ENCODE measurements at regions not wholly inside any gene's neighbourhood (a gene's known extent, or its start where the extent isn't known, plus 50 kb on each side); places are given as distances from the start of the nearest gene placed in this dataset.

DNA sequence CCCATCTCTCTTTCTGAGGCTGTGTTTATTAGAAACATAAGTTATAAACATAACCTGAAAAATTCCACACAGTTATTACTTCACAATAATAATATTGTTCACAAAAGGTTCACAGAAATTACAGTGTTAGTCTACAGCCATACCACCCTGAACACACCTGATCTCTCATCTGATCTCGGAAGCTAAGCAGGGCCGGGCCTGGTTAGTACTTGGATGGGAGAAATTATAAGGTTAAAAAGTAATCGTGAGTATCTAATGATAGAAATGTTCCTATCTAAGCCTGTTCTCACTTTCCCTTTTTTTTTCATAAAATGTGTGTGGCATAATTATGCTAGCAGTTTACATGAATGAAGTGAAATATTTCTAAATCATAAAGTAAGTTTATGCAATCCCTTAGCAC is 647.8 kb downstream of the TBC1D32 start:
- DNase-seq (ENCODE audit: low spot score) (no peak), ATAC-seq (no peak)
- no peak for TF ChIP-seq FOXK1 (CRISPR knock-in tag; IDR thresholded peaks at IDR 0.05)
- no peak for TF ChIP-seq SOX15 (CRISPR knock-in tag; IDR thresholded peaks at IDR 0.05)
- TF ChIP-seq SMAD3 (CRISPR knock-in tag; IDR thresholded peaks at IDR 0.05; ENCODE audit: borderline replicate concordance) = no peak
- TF ChIP-seq, protein P1, sequence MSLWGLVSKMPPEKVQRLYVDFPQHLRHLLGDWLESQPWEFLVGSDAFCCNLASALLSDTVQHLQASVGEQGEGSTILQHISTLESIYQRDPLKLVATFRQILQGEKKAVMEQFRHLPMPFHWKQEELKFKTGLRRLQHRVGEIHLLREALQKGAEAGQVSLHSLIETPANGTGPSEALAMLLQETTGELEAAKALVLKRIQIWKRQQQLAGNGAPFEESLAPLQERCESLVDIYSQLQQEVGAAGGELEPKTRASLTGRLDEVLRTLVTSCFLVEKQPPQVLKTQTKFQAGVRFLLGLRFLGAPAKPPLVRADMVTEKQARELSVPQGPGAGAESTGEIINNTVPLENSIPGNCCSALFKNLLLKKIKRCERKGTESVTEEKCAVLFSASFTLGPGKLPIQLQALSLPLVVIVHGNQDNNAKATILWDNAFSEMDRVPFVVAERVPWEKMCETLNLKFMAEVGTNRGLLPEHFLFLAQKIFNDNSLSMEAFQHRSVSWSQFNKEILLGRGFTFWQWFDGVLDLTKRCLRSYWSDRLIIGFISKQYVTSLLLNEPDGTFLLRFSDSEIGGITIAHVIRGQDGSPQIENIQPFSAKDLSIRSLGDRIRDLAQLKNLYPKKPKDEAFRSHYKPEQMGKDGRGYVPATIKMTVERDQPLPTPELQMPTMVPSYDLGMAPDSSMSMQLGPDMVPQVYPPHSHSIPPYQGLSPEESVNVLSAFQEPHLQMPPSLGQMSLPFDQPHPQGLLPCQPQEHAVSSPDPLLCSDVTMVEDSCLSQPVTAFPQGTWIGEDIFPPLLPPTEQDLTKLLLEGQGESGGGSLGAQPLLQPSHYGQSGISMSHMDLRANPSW (CRISPR knock-in tag; conservative IDR thresholded peaks at IDR 0.05; ENCODE audit: low read depth) = no peak
- no peak for TF ChIP-seq ZNF423 (CRISPR knock-in tag; IDR thresholded peaks at IDR 0.05)
- TF ChIP-seq FOXJ3 (CRISPR knock-in tag; IDR thresholded peaks at IDR 0.05; ENCODE audit: borderline replicate concordance) = no peak
- TF ChIP-seq ZNF138 (CRISPR knock-in tag; conservative IDR thresholded peaks at IDR 0.05) = no peak
- TF ChIP-seq, protein P2, sequence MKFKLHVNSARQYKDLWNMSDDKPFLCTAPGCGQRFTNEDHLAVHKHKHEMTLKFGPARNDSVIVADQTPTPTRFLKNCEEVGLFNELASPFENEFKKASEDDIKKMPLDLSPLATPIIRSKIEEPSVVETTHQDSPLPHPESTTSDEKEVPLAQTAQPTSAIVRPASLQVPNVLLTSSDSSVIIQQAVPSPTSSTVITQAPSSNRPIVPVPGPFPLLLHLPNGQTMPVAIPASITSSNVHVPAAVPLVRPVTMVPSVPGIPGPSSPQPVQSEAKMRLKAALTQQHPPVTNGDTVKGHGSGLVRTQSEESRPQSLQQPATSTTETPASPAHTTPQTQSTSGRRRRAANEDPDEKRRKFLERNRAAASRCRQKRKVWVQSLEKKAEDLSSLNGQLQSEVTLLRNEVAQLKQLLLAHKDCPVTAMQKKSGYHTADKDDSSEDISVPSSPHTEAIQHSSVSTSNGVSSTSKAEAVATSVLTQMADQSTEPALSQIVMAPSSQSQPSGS (CRISPR knock-in tag; IDR thresholded peaks at IDR 0.05; ENCODE audit: borderline replicate concordance, low read depth) = no peak
- TF ChIP-seq, protein P3, sequence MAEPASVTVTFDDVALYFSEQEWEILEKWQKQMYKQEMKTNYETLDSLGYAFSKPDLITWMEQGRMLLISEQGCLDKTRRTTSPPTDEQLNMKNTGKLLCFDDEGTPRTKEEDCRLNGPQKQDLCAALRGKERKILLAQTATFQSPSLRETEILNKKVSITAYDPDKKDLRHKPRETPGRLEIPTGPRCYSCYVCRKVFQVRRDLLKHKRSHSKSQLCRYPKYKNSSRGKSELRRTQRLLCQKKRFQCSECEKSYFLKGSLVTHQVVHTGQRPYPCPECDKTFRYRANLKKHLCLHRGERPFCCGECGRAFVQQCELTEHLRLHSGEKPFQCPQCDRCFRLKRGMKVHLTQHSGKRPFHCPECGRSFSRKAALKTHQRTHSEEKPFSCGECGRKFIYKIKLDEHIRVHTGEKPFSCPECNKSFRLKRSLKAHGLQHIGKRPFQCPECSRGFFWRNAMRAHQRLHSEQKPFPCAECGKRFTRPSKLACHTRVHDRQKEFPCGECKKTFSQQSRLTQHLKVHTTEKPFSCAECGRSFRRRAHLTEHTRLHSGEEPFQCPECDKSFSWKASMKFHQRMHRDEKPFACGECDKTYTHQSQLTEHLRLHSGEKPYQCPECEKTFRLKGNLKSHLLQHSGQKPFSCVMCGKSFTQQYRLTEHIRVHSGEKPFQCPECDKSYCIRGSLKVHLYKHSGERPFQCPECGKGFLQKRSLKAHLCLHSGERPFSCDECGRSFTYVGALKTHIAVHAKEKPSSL (CRISPR knock-in tag; conservative IDR thresholded peaks at IDR 0.05) = no peak
- no peak for TF ChIP-seq MXD4 (CRISPR knock-in tag; IDR thresholded peaks at IDR 0.05; ENCODE audit: borderline replicate concordance)
- TF ChIP-seq, protein P4, sequence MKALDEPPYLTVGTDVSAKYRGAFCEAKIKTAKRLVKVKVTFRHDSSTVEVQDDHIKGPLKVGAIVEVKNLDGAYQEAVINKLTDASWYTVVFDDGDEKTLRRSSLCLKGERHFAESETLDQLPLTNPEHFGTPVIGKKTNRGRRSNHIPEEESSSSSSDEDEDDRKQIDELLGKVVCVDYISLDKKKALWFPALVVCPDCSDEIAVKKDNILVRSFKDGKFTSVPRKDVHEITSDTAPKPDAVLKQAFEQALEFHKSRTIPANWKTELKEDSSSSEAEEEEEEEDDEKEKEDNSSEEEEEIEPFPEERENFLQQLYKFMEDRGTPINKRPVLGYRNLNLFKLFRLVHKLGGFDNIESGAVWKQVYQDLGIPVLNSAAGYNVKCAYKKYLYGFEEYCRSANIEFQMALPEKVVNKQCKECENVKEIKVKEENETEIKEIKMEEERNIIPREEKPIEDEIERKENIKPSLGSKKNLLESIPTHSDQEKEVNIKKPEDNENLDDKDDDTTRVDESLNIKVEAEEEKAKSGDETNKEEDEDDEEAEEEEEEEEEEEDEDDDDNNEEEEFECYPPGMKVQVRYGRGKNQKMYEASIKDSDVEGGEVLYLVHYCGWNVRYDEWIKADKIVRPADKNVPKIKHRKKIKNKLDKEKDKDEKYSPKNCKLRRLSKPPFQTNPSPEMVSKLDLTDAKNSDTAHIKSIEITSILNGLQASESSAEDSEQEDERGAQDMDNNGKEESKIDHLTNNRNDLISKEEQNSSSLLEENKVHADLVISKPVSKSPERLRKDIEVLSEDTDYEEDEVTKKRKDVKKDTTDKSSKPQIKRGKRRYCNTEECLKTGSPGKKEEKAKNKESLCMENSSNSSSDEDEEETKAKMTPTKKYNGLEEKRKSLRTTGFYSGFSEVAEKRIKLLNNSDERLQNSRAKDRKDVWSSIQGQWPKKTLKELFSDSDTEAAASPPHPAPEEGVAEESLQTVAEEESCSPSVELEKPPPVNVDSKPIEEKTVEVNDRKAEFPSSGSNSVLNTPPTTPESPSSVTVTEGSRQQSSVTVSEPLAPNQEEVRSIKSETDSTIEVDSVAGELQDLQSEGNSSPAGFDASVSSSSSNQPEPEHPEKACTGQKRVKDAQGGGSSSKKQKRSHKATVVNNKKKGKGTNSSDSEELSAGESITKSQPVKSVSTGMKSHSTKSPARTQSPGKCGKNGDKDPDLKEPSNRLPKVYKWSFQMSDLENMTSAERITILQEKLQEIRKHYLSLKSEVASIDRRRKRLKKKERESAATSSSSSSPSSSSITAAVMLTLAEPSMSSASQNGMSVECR (CRISPR knock-in tag; IDR thresholded peaks at IDR 0.05; ENCODE audit: borderline replicate concordance) = no peak
- TF ChIP-seq, protein P5, sequence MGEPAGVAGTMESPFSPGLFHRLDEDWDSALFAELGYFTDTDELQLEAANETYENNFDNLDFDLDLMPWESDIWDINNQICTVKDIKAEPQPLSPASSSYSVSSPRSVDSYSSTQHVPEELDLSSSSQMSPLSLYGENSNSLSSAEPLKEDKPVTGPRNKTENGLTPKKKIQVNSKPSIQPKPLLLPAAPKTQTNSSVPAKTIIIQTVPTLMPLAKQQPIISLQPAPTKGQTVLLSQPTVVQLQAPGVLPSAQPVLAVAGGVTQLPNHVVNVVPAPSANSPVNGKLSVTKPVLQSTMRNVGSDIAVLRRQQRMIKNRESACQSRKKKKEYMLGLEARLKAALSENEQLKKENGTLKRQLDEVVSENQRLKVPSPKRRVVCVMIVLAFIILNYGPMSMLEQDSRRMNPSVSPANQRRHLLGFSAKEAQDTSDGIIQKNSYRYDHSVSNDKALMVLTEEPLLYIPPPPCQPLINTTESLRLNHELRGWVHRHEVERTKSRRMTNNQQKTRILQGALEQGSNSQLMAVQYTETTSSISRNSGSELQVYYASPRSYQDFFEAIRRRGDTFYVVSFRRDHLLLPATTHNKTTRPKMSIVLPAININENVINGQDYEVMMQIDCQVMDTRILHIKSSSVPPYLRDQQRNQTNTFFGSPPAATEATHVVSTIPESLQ (CRISPR knock-in tag; IDR thresholded peaks at IDR 0.05) = no peak
- ChIA-PET POLR2A (no interaction called here), CTCF (no interaction called here)
- Mint-ChIP-seq H3K27ac (no peak overlapping the region), H3K4me1 (peaks cover 5% of the 10 kb centered on the region), H3K9me3 (peaks cover 3% of the 10 kb centered on the region; the same call in 1 of the 2 replicates), H3K4me3 (no peak overlapping the region), H3K27me3 (ENCODE audit: low read depth) (no peaks in the 10 kb centered on the region), H3K36me3 (peaks cover 3% of the 10 kb centered on the region; the same call in 1 of the 2 replicates)
